ENCODE measurements at regions not wholly inside any gene's neighbourhood (a gene's known extent, or its start where the extent isn't known, plus 50 kb on each side); places are given as distances from the start of the nearest gene placed in this dataset.

- WGBS, 2 donors (ENCODE audit: low coverage in 1 of 2) = 55% methylated on average over 3 of the region's 3 CpGs; no CpG with 5 or more reads in 1 of the 2 donors
- Histone ChIP-seq H3K27me3 (no peaks in the 10 kb centered on the region), H3K9me3 (peaks cover 0 to 4% of the 10 kb centered on the region in 2 donors), H3K36me3 (no peaks in the 10 kb centered on the region), H3K4me3 (no peak overlapping the region), H3K27ac (no peak overlapping the region), H3K4me1 (no peaks in the 10 kb centered on the region)
- in situ Hi-C loops (cut with MboI; ENCODE audit: low pct_ligation_motif_present in 1 of 4, low pct_unique_long_range_greater_than_20kb in 1 of 4, low sequenced_read_pairs in 3 of 4) = no loop called here
- TF ChIP-seq POLR2AphosphoS5 (IDR thresholded peaks at IDR 0.05) = no peak
- no peak for TF ChIP-seq CTCF (IDR thresholded peaks at IDR 0.05)
- no peak for TF ChIP-seq EP300 (IDR thresholded peaks at IDR 0.05; ENCODE audit: low read depth)
- no peak for TF ChIP-seq POLR2A (IDR thresholded peaks at IDR 0.05)
- DNase-seq = no peak
- intact Hi-C loops (cut with DNase I; ENCODE audit: low total_unique reads) = no loop called here
Observed at GRCh38 chr10:2576892-2577291, 490.5 kb upstream of the PFKP start.

GRCh38 chr10:2575460-2575859 lies 491.9 kb upstream of the PFKP start:
- Histone ChIP-seq H3K4me1 (no peaks in the 10 kb centered on the region), H3K36me3 (no peaks in the 10 kb centered on the region), H3K27ac (no peak overlapping the region), H3K27me3 (no peaks in the 10 kb centered on the region), H3K9me3 (peaks cover 0 to 4% of the 10 kb centered on the region in 2 donors), H3K4me3 (no peak overlapping the region)
- 75 to 82% methylated on average over 6 of the region's 6 CpGs for WGBS, 2 donors (ENCODE audit: low coverage in 1 of 2)
- intact Hi-C loops (cut with DNase I; ENCODE audit: low total_unique reads) (no loop called here), in situ Hi-C loops (cut with MboI; ENCODE audit: low pct_ligation_motif_present in 1 of 4, low pct_unique_long_range_greater_than_20kb in 1 of 4, low sequenced_read_pairs in 3 of 4) (no loop called here)
- DNase-seq = no peak
- TF ChIP-seq POLR2A (IDR thresholded peaks at IDR 0.05) = no peak
- no peak for TF ChIP-seq POLR2AphosphoS5 (IDR thresholded peaks at IDR 0.05)
- TF ChIP-seq EP300 (IDR thresholded peaks at IDR 0.05; ENCODE audit: low read depth) = no peak
- TF ChIP-seq CTCF (IDR thresholded peaks at IDR 0.05) = no peak

GRCh38 chr10:2572611-2573010 lies 494.7 kb upstream of the PFKP start:
- in situ Hi-C loops (cut with MboI; ENCODE audit: low pct_ligation_motif_present in 1 of 4, low pct_unique_long_range_greater_than_20kb in 1 of 4, low sequenced_read_pairs in 3 of 4) = no loop called here

GRCh38 chr10:2556883-2557282 lies 510.5 kb upstream of the PFKP start:
- DNase-seq = no peak

More at GRCh38 chr10:2572611-2573010, 494.7 kb upstream of the PFKP start:
- no peak overlapping the region for H3K27ac ChIP-seq
- no peaks in the 10 kb centered on the region for H3K4me1 ChIP-seq
- peaks cover 0 to 4% of the 10 kb centered on the region in 2 donors for H3K9me3 ChIP-seq
- intact Hi-C loops (cut with DNase I; ENCODE audit: low total_unique reads) = no loop called here
- no peak for DNase-seq
- no peaks in the 10 kb centered on the region for H3K36me3 ChIP-seq
- H3K4me3 ChIP-seq = no peak overlapping the region
- WGBS, 2 donors (ENCODE audit: low coverage in 1 of 2) = 88 to 93% methylated on average over 1 of the region's 1 CpG
- no peaks in the 10 kb centered on the region for H3K27me3 ChIP-seq
- TF ChIP-seq EP300 (IDR thresholded peaks at IDR 0.05; ENCODE audit: low read depth) (no peak), CTCF (IDR thresholded peaks at IDR 0.05) (no peak), POLR2A (IDR thresholded peaks at IDR 0.05) (no peak), POLR2AphosphoS5 (IDR thresholded peaks at IDR 0.05) (no peak)

More at GRCh38 chr10:2556883-2557282, 510.5 kb upstream of the PFKP start:
- no peaks in the 10 kb centered on the region for H3K4me1 ChIP-seq
- intact Hi-C loops (cut with DNase I; ENCODE audit: low total_unique reads) = no loop called here
- no peak for TF ChIP-seq EP300 (IDR thresholded peaks at IDR 0.05; ENCODE audit: low read depth)
- no peak for TF ChIP-seq POLR2AphosphoS5 (IDR thresholded peaks at IDR 0.05)
- no peak for TF ChIP-seq CTCF (IDR thresholded peaks at IDR 0.05)
- TF ChIP-seq POLR2A (IDR thresholded peaks at IDR 0.05) = no peak
- H3K27me3 ChIP-seq = no peaks in the 10 kb centered on the region
- H3K9me3 ChIP-seq = no peaks in the 10 kb centered on the region
- 53 to 67% methylated on average over 1 of the region's 1 CpG for WGBS, 2 donors (ENCODE audit: low coverage in 1 of 2)
- H3K4me3 ChIP-seq = no peak overlapping the region
- in situ Hi-C loops (cut with MboI; ENCODE audit: low pct_ligation_motif_present in 1 of 4, low pct_unique_long_range_greater_than_20kb in 1 of 4, low sequenced_read_pairs in 3 of 4) = no loop called here
- no peak overlapping the region for H3K27ac ChIP-seq
- no peaks in the 10 kb centered on the region for H3K36me3 ChIP-seq
